T-cell (primary cell): ENCODE measurements at regions not wholly inside any gene's neighbourhood (a gene's known extent, or its start where the extent isn't known, plus 50 kb on each side); places are given as distances from the start of the nearest gene placed in this dataset.

Source experiments
- ATAC-seq, 4 experiments: fragments of 200-7000 bp in 3 of 4; fragments of 150-1000 bp in 1 of 4; cut with Tn5 transposase; replicated peaks in 1 of 4; 1 replicate in 3 of 4; 2 replicates in 1 of 4; pipeline ENCODE4 v1.10.0; 2021; ENCODE audit warnings: moderate library complexity in 3 of 4, mild to moderate bottlenecking in 2 of 4, moderate number of reproducible peaks in 1 of 4
- CTCF ChIA-PET, 2 donors: fragments of 300-600 bp; sonication (Branson Sonifier 250); formaldehyde crosslinking; loops; one replicate each; lab custom pipeline; 2022; ENCODE audit warnings: antibody characterized with exemption in 2 of 2; lab: Charles Lee
- POLR2A ChIA-PET, 2 donors: fragments of 300-600 bp; sonication (Branson Sonifier 250); formaldehyde crosslinking; loops; one replicate each; lab custom pipeline; 2022; ENCODE audit warnings: antibody characterized with exemption in 2 of 2; lab: Charles Lee
- DNase-seq, 35 experiments: peaks; one replicate each; pipeline versions ENCODE4 v3.0.0 to v3.0.0-alpha.2; 2013 to 2023
- H3K27ac ChIP-seq: one replicate; pipeline ENCODE4 v1.5.1; 2013; ENCODE audit warnings: low read length
- H3K27me3 ChIP-seq, 2 experiments: replicated peaks in 1 of 2; 1 replicate in 1 of 2; 2 replicates in 1 of 2; pipeline versions ENCODE4 v1.6.1 to v1.7.0; 2013; ENCODE audit warnings: low read length in 1 of 2, mixed read lengths in 1 of 2; ENCODE audit not compliant: control insufficient read depth in 2 of 2, insufficient read depth in 2 of 2; ENCODE audit errors: extremely low read depth in 1 of 2
- H3K36me3 ChIP-seq, 2 donors: 1 replicate in 1 of 2; 2 replicates in 1 of 2; pipeline versions ENCODE4 v1.6.1 to v1.7.0; 2013; ENCODE audit warnings: low read length in 1 of 2; ENCODE audit not compliant: control insufficient read depth in 2 of 2, insufficient read depth in 1 of 2; ENCODE audit errors: extremely low read depth in 1 of 2
- H3K4me1 ChIP-seq, 2 experiments: 1 replicate in 1 of 2; 2 replicates in 1 of 2; pipeline versions ENCODE4 v1.6.1 to v1.7.0; 2013; ENCODE audit warnings: low read length in 2 of 2, mixed read lengths in 1 of 2; ENCODE audit not compliant: insufficient read depth in 2 of 2, control insufficient read depth in 1 of 2; ENCODE audit errors: extremely low read depth in 1 of 2
- H3K4me3 ChIP-seq, 2 donors: 1 replicate in 1 of 2; 2 replicates in 1 of 2; pipeline versions ENCODE4 v1.5.1 to v1.7.0; 2013; ENCODE audit warnings: mild to moderate bottlenecking in 2 of 2, low read length in 1 of 2, moderate library complexity in 1 of 2; ENCODE audit not compliant: control insufficient read depth in 1 of 2; ENCODE audit errors: extremely low read depth in 1 of 2
- H3K9me3 ChIP-seq: 2 replicates; pipeline ENCODE4 v1.7.0; 2013
- H3K27ac Mint-ChIP-seq, 2 donors: one replicate each; pipeline ENCODE4 v1.8.0; 2020 to 2021; ENCODE audit warnings: mild to moderate bottlenecking in 2 of 2, mixed read lengths in 2 of 2
- H3K27me3 Mint-ChIP-seq, 2 donors: one replicate each; pipeline ENCODE4 v1.8.0; 2021 to 2022; ENCODE audit warnings: mixed read lengths in 2 of 2
- H3K36me3 Mint-ChIP-seq: one replicate; pipeline ENCODE4 v1.8.0; 2021; ENCODE audit warnings: mixed read lengths
- H3K4me1 Mint-ChIP-seq, 3 donors: one replicate each; pipeline ENCODE4 v1.8.0; 2020 to 2022; ENCODE audit warnings: mixed read lengths in 3 of 3, mild to moderate bottlenecking in 1 of 3
- H3K4me3 Mint-ChIP-seq, 3 donors: one replicate each; pipeline ENCODE4 v1.8.0; 2020 to 2022; ENCODE audit warnings: mild to moderate bottlenecking in 3 of 3, mixed read lengths in 3 of 3, moderate library complexity in 3 of 3
- H3K9me3 Mint-ChIP-seq, 3 donors: one replicate each; pipeline ENCODE4 v1.8.0; 2020 to 2022; ENCODE audit warnings: mixed read lengths in 3 of 3
- WGBS: methylation state at CpG from one replicate; pipeline ENCODE4 v1.1.5; 2013; ENCODE audit warnings: missing lambda C conversion rate; ENCODE audit not compliant: insufficient coverage; 5-methylcytosine and 5-hydroxymethylcytosine counted together

- WGBS: 63% methylated on average over 2 of the region's 5 CpGs
- H3K27me3 Mint-ChIP-seq: no peaks in the 10 kb centered on the region
- ChIA-PET CTCF (no interaction called here), POLR2A (no interaction called here)
- ATAC-seq (no peak), DNase-seq (no peak)
- Histone ChIP-seq H3K27ac (no peak overlapping the region), H3K9me3 (no peaks in the 10 kb centered on the region), H3K36me3 (no peaks in the 10 kb centered on the region), H3K27me3 (peaks cover 0 to 3% of the 10 kb centered on the region in 2 experiments), H3K4me3 (no peak overlapping the region), H3K4me1 (no peaks in the 10 kb centered on the region)
- H3K4me1 Mint-ChIP-seq: no peaks in the 10 kb centered on the region
- no peak overlapping the region for H3K4me3 Mint-ChIP-seq
- no peak overlapping the region for H3K27ac Mint-ChIP-seq
- H3K9me3 Mint-ChIP-seq: no peaks in the 10 kb centered on the region
- H3K36me3 Mint-ChIP-seq: no peaks in the 10 kb centered on the region
Observed at GRCh38 chr15:87781959-87782625, 474.4 kb downstream of the NTRK3 start.

GRCh38 chr15:87779746-87780145 lies 476.8 kb downstream of the NTRK3 start:
- Mint-ChIP-seq H3K4me3 (no peak overlapping the region), H3K27ac (no peak overlapping the region)
- no peak for ATAC-seq

GRCh38 chr15:87778358-87778757 lies 478.2 kb downstream of the NTRK3 start:
- no peaks in the 10 kb centered on the region for H3K4me1 Mint-ChIP-seq
- 91% methylated on average over 7 of the region's 11 CpGs for WGBS
- no peak overlapping the region for H3K4me3 Mint-ChIP-seq
- Histone ChIP-seq H3K36me3 (no peaks in the 10 kb centered on the region), H3K27me3 (peaks cover 0 to 3% of the 10 kb centered on the region in 2 experiments), H3K4me3 (no peak overlapping the region), H3K27ac (no peak overlapping the region), H3K4me1 (no peaks in the 10 kb centered on the region), H3K9me3 (no peaks in the 10 kb centered on the region)
- no peaks in the 10 kb centered on the region for H3K27me3 Mint-ChIP-seq
- DNase-seq (no peak), ATAC-seq (no peak)
- no peaks in the 10 kb centered on the region for H3K36me3 Mint-ChIP-seq
- ChIA-PET POLR2A (no interaction called here), CTCF (no interaction called here)
- peaks cover 0 to 3% (median 0%) of the 10 kb centered on the region in 3 donors for H3K9me3 Mint-ChIP-seq
- no peak overlapping the region for H3K27ac Mint-ChIP-seq

More at GRCh38 chr15:87779746-87780145, 476.8 kb downstream of the NTRK3 start:
- Histone ChIP-seq H3K4me1 (no peaks in the 10 kb centered on the region), H3K36me3 (no peaks in the 10 kb centered on the region), H3K27me3 (peaks cover 0 to 3% of the 10 kb centered on the region in 2 experiments), H3K4me3 (no peak overlapping the region), H3K27ac (no peak overlapping the region), H3K9me3 (no peaks in the 10 kb centered on the region)
- DNase-seq: no peak
- POLR2A ChIA-PET: no interaction called here
- WGBS: 80% methylated on average over 2 of the region's 5 CpGs
- CTCF ChIA-PET: no interaction called here
- no peaks in the 10 kb centered on the region for H3K27me3 Mint-ChIP-seq
- H3K9me3 Mint-ChIP-seq: peaks cover 0 to 3% (median 0%) of the 10 kb centered on the region in 3 donors
- H3K36me3 Mint-ChIP-seq: no peaks in the 10 kb centered on the region
- no peaks in the 10 kb centered on the region for H3K4me1 Mint-ChIP-seq

GRCh38 chr15:87777054-87777561 lies 479.4 kb downstream of the NTRK3 start:
- H3K9me3 ChIP-seq: no peaks in the 10 kb centered on the region
- peaks cover 0 to 9% (median under 1%) of the 10 kb centered on the region in 3 donors for H3K9me3 Mint-ChIP-seq
- H3K36me3 Mint-ChIP-seq: no peaks in the 10 kb centered on the region
- H3K36me3 ChIP-seq: no peaks in the 10 kb centered on the region
- H3K4me1 Mint-ChIP-seq: no peaks in the 10 kb centered on the region
- WGBS: 72% methylated on average over 2 of the region's 3 CpGs
- H3K27me3 Mint-ChIP-seq: no peaks in the 10 kb centered on the region
- H3K4me1 ChIP-seq: no peaks in the 10 kb centered on the region
- H3K27me3 ChIP-seq: peaks cover 0 to 3% of the 10 kb centered on the region in 2 experiments
- DNase-seq (no peak), ATAC-seq (no peak)
- no peak overlapping the region for H3K4me3 Mint-ChIP-seq
- ChIA-PET CTCF (no interaction called here), POLR2A (no interaction called here)
- no peak overlapping the region for H3K4me3 ChIP-seq
- no peak overlapping the region for H3K27ac Mint-ChIP-seq
- H3K27ac ChIP-seq: no peak overlapping the region

GRCh38 chr15:87767516-87767915 lies 489.0 kb downstream of the NTRK3 start:
- no peaks in the 10 kb centered on the region for H3K9me3 ChIP-seq
- no peak overlapping the region for H3K27ac ChIP-seq
- no peak overlapping the region for H3K27ac Mint-ChIP-seq
- WGBS: 82% methylated on average over 3 of the region's 3 CpGs
- ChIA-PET POLR2A (no interaction called here), CTCF (no interaction called here)
- H3K4me3 Mint-ChIP-seq: no peak overlapping the region
- no peak for DNase-seq
- H3K4me1 Mint-ChIP-seq: peaks cover under 1 to 6% (median under 1%) of the 10 kb centered on the region in 3 donors
- H3K27me3 ChIP-seq: peaks cover 0 to 3% of the 10 kb centered on the region in 2 experiments
- H3K4me1 ChIP-seq: no peaks in the 10 kb centered on the region
- H3K9me3 Mint-ChIP-seq: peaks cover 9 to 20% (median 14%) of the 10 kb centered on the region in 3 donors
- no peaks in the 10 kb centered on the region for H3K36me3 Mint-ChIP-seq
- H3K4me3 ChIP-seq: no peak overlapping the region
- H3K27me3 Mint-ChIP-seq: peaks cover 2 to 5% of the 10 kb centered on the region in 2 donors
- no peaks in the 10 kb centered on the region for H3K36me3 ChIP-seq
- no peak for ATAC-seq

- peaks cover 2 to 5% of the 10 kb centered on the region in 2 donors for H3K27me3 Mint-ChIP-seq
- peaks cover 0 to 3% of the 10 kb centered on the region in 2 experiments for H3K27me3 ChIP-seq
- WGBS: 86% methylated on average over 3 of the region's 4 CpGs
- no peaks in the 10 kb centered on the region for H3K36me3 Mint-ChIP-seq
- ChIA-PET POLR2A (no interaction called here), CTCF (no interaction called here)
- DNase-seq (no peak), ATAC-seq (no peak)
- H3K36me3 ChIP-seq: no peaks in the 10 kb centered on the region
- H3K4me1 Mint-ChIP-seq: peaks cover 11 to 20% (median 14%) of the 10 kb centered on the region in 3 donors
- H3K4me3 Mint-ChIP-seq: no peak overlapping the region
- no peaks in the 10 kb centered on the region for H3K9me3 ChIP-seq
- no peaks in the 10 kb centered on the region for H3K4me1 ChIP-seq
- H3K9me3 Mint-ChIP-seq: peaks cover 2 to 16% (median 11%) of the 10 kb centered on the region in 3 donors
- no peak overlapping the region for H3K27ac Mint-ChIP-seq
- H3K27ac ChIP-seq: no peak overlapping the region
- no peak overlapping the region for H3K4me3 ChIP-seq
Observed at GRCh38 chr15:87764461-87765240, 491.9 kb downstream of the NTRK3 start.
